GM06990 (cell line): ENCODE measurements at regions not wholly inside any gene's neighbourhood (a gene's known extent, or its start where the extent isn't known, plus 50 kb on each side); places are given as distances from the start of the nearest gene placed in this dataset.
"Not testable (repeated sequence)": the region's sequence is repeated elsewhere in the genome, so short reads cannot be mapped to it uniquely, and the experiment has no call there.

Source experiments
- DNase-seq: peaks from one replicate; pipeline ENCODE4 v3.0.0-alpha.2; 2011; ENCODE audit not compliant: insufficient read length; ENCODE audit errors: extremely low read depth
- H3K27me3 ChIP-seq: replicated peaks from 2 replicates; pipeline ENCODE4 v1.6.0; 2011; ENCODE audit warnings: low read length; ENCODE audit not compliant: control insufficient read depth, insufficient read depth
- H3K36me3 ChIP-seq: 2 replicates; pipeline ENCODE4 v1.5.1; 2011; ENCODE audit warnings: low read length; ENCODE audit not compliant: control insufficient read depth, insufficient read depth
- H3K4me3 ChIP-seq: replicated peaks from 2 replicates; pipeline ENCODE4 v1.5.1; 2011; ENCODE audit warnings: low read depth, mild to moderate bottlenecking, control low read depth, low read length

DNA sequence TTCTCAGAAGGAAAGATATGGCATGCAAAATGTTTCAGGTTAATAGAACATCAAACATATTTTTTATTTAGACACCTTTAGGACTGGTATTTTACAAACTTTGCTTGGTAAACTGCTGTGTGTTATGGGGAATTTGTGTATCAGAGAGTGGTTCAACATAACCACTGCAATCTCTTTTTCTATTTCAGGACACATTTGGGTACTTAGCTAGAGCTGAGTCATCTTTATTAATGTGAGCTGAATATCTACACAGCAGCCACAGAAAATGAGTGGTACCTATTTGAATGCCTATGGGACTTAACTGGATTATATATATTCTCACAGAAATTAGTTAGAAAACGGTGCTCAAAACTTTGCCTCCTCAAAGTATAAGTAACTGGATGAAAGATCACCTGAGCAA is 179.8 kb downstream of the SPDYE17 start:
- H3K36me3 ChIP-seq = not testable (repeated sequence)

DNA sequence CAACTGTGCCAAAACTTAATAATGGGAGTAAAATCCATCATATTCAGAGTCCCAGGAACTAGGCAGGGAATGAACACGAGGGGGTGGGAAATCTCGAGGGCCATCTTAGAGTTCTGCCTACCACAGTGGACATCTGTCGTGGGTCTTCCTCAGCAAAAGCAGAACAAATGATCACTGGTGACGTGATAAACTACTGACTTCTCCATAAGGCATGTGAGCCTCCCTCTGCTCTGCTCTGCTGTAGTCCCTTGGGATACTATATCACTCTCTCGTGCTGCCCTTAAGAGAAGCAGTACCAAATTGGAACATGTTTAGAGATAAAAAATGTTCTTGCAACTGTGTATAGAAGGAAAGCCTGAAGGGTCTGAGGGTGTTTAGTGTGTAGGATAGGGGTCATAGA is 180.5 kb downstream of the SPDYE17 start:
- DNase-seq, H3K27me3 ChIP-seq, H3K36me3 ChIP-seq, H3K4me3 ChIP-seq: not testable (repeated sequence)

More for the DNA sequence above, 179.8 kb downstream of the SPDYE17 start:
- H3K27me3 ChIP-seq, H3K4me3 ChIP-seq, DNase-seq: not testable (repeated sequence)

DNA sequence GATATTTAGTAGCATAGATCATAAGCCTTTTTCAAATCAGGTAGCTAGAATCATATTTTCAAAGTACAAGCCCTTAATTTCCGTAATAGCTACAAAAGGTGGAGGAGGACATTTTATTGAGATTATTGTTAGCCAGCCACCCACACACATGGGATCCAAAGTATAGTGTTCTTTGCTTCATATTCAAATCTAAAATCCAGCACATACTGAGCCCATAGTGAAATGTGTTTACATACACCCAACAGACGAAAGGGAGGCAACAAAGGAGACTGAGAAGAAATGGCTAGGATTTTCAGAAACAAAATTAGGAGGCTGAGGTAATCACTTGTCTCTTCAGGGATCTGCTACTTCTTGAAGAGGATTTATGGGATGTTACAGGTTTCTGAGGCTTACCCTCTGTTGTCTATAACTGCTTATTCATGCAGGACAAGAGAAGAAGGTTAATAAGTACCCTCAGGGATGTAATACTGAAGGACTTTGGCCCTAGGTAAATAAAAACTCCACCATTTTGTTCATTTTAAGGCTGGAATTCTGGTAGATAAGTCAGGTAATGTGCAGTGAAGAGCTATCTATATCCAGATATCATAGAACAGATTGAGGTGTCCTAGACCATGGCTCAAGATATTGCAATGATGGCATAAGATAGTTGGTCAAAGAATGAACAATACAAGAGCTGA is 182.1 kb downstream of the SPDYE17 start:
- not testable (repeated sequence) for H3K4me3 ChIP-seq, H3K36me3 ChIP-seq, DNase-seq, H3K27me3 ChIP-seq

DNA sequence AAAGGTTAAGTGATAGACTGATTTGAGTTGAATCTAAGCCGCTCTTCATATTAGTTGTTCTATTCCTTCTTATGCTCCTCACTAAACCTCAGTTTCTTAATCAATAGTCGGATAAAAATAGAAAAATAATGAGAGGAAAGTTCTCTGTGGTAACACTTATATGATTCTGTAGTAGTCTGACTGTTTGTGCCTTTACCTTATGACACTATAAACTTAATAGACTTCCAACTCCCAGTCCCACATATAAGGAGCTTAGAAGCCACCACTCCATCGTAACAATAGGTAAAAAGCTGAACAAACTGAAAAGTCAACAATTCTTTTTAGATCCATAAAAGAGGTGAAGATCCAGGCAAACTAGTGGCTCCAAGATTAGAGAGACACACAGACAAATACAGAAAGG is 192.3 kb downstream of the SPDYE17 start:
- not testable (repeated sequence) for H3K27me3 ChIP-seq, DNase-seq, H3K4me3 ChIP-seq, H3K36me3 ChIP-seq

DNA sequence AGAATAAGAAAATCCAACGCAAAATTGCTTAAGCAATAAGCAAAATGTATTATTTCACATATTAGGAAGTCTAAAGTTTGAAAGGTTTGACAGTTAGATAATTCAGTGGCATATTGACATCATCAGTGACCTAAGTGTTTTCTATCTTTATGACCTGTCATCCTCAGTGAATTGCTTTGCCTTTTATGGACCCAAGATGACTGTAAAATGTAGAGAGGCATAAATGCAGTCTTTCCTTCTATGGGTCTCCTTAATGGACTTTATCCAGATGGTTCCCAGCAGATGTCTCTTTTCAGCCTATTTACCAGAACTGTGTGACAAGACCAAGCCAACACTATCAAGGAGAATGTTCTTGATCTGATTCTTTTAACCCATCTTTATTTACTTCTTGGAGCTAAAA is 192.9 kb downstream of the SPDYE17 start:
- not testable (repeated sequence) for H3K27me3 ChIP-seq, H3K4me3 ChIP-seq, DNase-seq, H3K36me3 ChIP-seq

DNA sequence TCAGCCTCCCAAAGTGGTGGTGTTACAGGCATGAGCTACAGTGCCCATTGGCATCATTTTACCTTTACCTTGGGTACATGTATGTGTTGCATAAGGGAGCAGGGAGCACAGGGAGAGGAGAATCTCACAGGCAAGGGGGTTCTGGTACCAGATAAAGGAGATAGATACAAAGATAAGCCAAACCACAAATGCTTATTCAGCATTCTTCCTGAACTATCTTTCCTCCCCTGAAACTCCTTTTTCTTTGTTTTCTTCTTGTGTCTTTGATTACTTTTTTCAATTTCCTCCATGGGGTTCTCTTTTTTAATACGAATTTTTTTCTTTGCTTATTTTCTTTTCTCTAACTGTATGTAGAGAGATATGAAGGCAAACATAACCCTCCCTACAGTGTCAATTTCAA is 193.8 kb downstream of the SPDYE17 start:
- H3K36me3 ChIP-seq = not testable (repeated sequence)

DNA sequence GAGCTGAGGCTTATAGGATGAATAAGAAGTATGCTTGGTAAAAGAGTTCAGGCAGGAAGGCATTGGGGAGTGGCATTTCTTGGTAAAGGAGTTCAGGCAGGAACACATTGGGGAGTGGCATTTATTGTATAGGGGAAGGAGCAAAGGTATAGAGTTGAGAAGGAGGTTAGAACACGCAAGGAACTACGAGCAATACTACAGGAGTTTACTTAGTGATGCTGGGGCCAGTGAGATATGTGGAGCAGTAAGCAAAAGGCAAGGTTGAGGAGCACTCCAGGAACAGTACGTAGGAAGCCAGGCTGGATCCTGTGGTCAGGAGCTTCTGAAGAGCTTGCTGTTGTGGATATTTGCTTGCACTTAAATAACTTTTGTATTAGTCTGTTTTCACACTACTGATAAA is 202.2 kb upstream of the POMZP3 start:
- DNase-seq, H3K36me3 ChIP-seq, H3K27me3 ChIP-seq, H3K4me3 ChIP-seq: not testable (repeated sequence)

More for the DNA sequence above, 193.8 kb downstream of the SPDYE17 start:
- H3K4me3 ChIP-seq, DNase-seq, H3K27me3 ChIP-seq: not testable (repeated sequence)

DNA sequence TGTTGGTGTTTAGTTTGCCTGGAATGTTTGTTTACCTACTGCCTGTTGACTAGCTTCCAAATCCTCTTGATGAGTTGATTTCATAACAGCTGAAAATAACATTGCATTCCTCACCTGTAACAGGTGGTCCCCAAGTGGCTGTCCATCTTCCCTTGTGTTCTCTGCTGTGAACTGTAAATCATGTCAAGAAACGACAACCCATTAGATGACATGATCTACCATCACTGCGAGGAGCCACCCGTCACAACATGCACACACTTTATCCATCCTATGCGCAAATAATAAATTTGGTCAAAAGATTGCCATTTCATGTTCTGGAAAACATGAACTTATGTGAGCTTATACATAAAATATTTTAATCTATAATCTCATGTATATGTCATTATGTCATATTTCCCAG is 199.1 kb upstream of the POMZP3 start:
- H3K4me3 ChIP-seq, DNase-seq, H3K27me3 ChIP-seq, H3K36me3 ChIP-seq: not testable (repeated sequence)

DNA sequence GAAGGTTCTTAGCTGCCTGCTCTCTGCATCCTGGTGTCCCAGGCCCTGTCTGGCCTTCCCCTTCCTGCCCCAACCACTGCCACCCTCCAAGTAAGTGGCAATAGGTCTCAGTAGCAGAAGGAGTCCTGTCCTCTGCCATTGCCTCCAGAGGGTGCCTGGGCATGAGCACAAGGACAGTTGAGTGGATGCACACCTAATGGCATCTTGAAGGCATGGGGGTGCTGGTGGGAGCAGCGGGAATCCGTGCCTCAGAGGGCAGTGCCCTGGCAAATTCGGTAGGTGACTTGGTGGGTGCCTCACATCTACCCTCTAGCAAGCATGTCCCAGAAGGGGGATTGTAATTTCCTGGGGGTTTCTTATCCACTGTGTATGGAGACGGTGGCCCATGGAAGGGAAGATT is 182.8 kb upstream of the POMZP3 start:
- not testable (repeated sequence) for DNase-seq, H3K4me3 ChIP-seq, H3K27me3 ChIP-seq, H3K36me3 ChIP-seq

DNA sequence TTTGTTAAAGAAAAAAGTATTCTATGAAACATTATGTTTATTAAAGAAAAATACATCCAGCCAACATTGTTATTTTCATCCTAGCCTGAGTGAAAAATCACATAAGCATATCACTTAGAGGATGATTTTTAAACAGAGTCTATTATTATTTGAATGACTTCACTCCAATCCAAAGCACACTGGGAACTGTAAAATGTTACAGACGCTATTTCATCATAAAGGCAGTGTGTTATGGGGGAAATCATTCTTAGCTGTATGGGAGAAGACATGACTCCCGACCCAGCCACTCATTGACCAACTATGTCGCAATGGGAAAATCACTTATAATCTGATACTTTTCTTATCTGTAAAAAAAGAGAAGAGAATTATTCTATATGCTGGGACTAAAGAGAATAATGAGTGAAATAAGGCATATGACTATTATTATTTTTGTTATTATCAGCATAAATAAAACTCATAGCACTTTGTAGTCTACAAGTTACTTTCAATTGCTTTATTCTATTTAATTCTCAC is 180.6 kb upstream of the POMZP3 start:
- not testable (repeated sequence) for DNase-seq

DNA sequence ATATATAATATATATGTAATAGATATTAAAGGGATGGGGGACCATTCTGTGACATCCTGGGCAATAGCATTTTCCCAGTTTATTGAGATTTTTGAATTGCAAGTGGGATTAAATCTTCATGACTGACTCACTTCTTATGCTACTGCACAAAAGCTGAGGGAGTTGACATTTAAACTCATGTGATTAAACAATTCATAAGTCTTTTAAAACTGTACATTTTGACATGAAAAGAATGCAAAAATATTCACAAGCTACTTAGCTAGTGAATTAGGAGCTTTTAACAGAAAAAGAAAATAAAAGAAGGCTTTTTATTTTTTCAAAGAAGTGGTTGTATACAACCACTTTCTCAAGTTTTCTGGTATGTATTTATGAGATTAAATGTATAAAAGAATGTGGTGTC is 179.4 kb upstream of the POMZP3 start:
- H3K27me3 ChIP-seq, H3K4me3 ChIP-seq, DNase-seq, H3K36me3 ChIP-seq: not testable (repeated sequence)

More for the DNA sequence above, 180.6 kb upstream of the POMZP3 start:
- not testable (repeated sequence) for H3K36me3 ChIP-seq, H3K4me3 ChIP-seq, H3K27me3 ChIP-seq

DNA sequence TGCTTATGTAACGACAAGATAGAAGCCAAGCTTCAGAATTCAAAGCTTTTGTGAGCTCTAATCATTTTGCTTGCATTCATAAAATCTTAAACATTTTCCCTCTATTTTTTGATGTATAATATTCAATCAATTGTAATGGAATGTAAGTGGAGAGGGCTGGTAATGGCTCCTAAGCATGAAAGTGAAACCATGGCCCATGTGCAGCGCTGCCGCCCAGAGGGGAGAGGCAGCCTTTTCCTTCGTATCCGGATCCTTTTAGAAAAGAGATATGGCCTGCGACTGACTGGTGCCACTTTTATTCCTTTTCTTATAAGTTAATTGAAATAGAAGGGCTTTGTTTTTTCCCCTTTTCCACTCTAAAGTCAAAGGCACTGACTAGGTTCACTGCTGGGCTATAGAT is 178.9 kb upstream of the POMZP3 start:
- H3K36me3 ChIP-seq, DNase-seq, H3K27me3 ChIP-seq, H3K4me3 ChIP-seq: not testable (repeated sequence)

DNA sequence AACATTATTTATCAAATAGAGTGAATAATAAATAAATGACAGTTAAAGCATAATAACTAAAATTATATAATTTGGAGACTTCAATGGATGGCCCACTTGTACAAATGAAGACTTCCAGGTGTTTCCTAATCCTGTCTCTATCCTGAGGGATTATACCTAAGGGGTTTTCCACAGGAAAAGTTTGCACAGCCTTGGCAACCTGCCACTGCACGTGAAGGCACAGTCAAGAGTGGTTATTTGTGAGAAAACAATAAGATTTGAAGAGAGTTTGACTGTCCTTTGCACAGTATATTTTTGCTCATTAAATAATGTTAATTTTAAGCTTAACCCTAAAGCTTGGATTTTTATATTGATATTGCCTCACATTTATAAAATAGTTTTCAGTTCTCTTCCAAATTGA is 178.2 kb upstream of the POMZP3 start:
- H3K36me3 ChIP-seq, H3K27me3 ChIP-seq, DNase-seq, H3K4me3 ChIP-seq: not testable (repeated sequence)

DNA sequence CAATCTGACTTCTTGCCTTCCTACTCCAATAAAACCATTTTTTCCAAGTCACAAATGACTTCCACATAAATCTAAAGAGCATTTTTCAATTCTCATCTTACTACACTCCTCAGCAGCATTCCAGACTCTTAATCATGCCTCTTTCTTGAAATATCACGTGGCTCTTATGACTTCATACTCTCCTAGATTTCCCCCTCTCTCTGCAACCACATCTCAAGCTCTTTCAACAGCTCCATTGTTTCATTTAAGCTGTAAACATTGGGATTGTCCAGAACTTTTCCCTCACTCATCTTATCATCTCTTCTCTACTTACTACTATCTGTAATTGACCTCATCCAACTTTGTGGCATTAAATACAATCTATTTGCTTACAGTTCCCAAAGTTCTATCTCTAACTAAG is 170.6 kb upstream of the POMZP3 start:
- DNase-seq = not testable (repeated sequence)

DNA sequence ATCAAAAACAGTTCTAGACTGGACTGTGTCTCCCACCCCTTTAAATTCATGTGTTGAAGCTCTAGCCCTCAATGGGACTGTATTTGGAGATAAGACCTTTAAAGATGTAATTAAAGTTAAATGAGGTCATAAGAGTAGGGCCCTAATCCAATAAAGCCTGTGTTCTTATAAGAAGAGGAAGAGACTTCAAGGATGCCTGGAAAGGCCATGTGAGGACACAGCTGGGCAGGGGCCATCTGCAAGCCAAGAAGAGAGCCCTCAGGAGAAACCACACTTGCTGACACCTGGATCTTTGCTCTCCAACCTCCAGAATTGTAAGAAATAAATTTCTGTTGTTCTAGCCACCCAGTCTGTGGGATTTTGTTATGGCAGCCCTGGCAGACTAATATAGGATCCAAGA is 153.6 kb upstream of the POMZP3 start:
- H3K36me3 ChIP-seq, H3K27me3 ChIP-seq, DNase-seq, H3K4me3 ChIP-seq: not testable (repeated sequence)

More for the DNA sequence above, 170.6 kb upstream of the POMZP3 start:
- not testable (repeated sequence) for H3K27me3 ChIP-seq, H3K4me3 ChIP-seq, H3K36me3 ChIP-seq
